Breast epithelium (tissue), 4 donors: ENCODE measurements at regions not wholly inside any gene's neighbourhood (a gene's known extent, or its start where the extent isn't known, plus 50 kb on each side); places are given as distances from the start of the nearest gene placed in this dataset.
A peak's percentile ranks its signal among the peaks of the same experiment; 100 is the strongest.
"Not testable (repeated sequence)": the region's sequence is repeated elsewhere in the genome, so short reads cannot be mapped to it uniquely, and the experiment has no call there.

Experiments
- DNase-seq, 2 donors: peaks; one replicate each; pipeline ENCODE4 v3.0.0-alpha.2; 2019; ENCODE audit warnings: low spot score in 2 of 2
- H3K27ac ChIP-seq, 2 donors: fragments of 200-600 bp; sonication (generic) in 1 of 2; one replicate each; pipeline ENCODE4 v1.5.1; 2016 to 2019; ENCODE audit warnings: mild to moderate bottlenecking in 1 of 2
- H3K27me3 ChIP-seq, 2 donors: fragments of 200-600 bp; sonication (generic) in 1 of 2; one replicate each; pipeline versions ENCODE4 v1.5.1 to v1.6.0; 2017 to 2019; ENCODE audit warnings: control low read depth in 1 of 2, mild to moderate bottlenecking in 1 of 2
- H3K36me3 ChIP-seq: fragments of 200-600 bp; one replicate; pipeline ENCODE4 v1.5.1; 2019
- H3K4me1 ChIP-seq, 2 donors: fragments of 200-600 bp; sonication (generic); one replicate each; pipeline ENCODE4 v1.5.1; 2016 to 2019; ENCODE audit warnings: control low read depth in 1 of 2
- H3K4me3 ChIP-seq, 3 donors: fragments of 200-600 bp; sonication (generic); 1 replicate in 2 of 3; 2 replicates in 1 of 3; pipeline ENCODE4 v1.5.1; 2016 to 2019; ENCODE audit warnings: mild to moderate bottlenecking in 3 of 3, moderate library complexity in 2 of 3
- H3K9me3 ChIP-seq, 2 donors: fragments of 200-600 bp; sonication (generic) in 1 of 2; one replicate each; pipeline ENCODE4 v1.5.1; 2016 to 2019; ENCODE audit warnings: control low read depth in 1 of 2
- POLR2A ChIP-seq: fragments of 450-650 bp; IDR thresholded peaks from one replicate; pipeline ENCODE4 v1.6.1; 2016; ENCODE audit warnings: antibody characterized with exemption, mild to moderate bottlenecking, moderate library complexity
- POLR2AphosphoS5 ChIP-seq, 3 donors: sonication (generic); formaldehyde crosslinking; IDR thresholded peaks; one replicate each; pipeline ENCODE4 v1.6.1; 2017; ENCODE audit warnings: antibody characterized with exemption in 3 of 3
- intact Hi-C: fragments of 100-400 bp; cut with DNase I; formaldehyde crosslinking; loops from one replicate; pipeline ENCODE4 v1.15.1; 2023; ENCODE audit warnings: low total_unique reads
- TF ChIP-seq, protein P1 (sequence below), 3 donors: fragments of 450-650 bp; IDR thresholded peaks; one replicate each; pipeline ENCODE4 v1.5.1; 2016 to 2017; ENCODE audit warnings: antibody characterized with exemption in 3 of 3, mild to moderate bottlenecking in 3 of 3, moderate library complexity in 3 of 3

DNA sequence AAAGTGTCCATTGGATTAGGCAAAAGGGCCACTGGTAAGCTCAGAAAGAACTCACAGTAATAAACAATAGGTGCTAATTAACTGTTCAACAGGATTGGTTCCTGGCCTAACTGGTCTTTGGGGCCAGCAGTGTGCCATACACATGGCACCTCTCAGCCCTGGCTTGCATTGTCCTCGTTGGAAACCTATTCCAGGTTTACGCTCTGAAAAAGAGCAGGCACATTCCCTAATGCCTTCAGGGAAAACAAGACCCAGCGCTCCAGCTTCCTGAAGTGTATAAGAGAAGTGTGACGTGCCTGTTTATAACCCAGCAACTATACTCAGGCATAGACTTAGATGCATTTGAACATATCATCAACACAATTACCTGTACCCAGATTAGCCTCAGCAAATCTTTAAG lies 51.9 kb upstream of the RBM47 start:
- H3K27me3 ChIP-seq, result no peaks in the 10 kb centered on the region
- no peaks in the 10 kb centered on the region for H3K36me3 ChIP-seq
- intact Hi-C loops, result no loop called here
- DNase-seq, result no peak
- peak overlapping the region; percentile 2 to 45 for H3K27ac ChIP-seq
- H3K9me3 ChIP-seq, result no peaks in the 10 kb centered on the region
- TF ChIP-seq POLR2A, result no peak
- no peak for TF ChIP-seq POLR2AphosphoS5 (IDR thresholded peaks at IDR 0.05)
- TF ChIP-seq, protein P1, sequence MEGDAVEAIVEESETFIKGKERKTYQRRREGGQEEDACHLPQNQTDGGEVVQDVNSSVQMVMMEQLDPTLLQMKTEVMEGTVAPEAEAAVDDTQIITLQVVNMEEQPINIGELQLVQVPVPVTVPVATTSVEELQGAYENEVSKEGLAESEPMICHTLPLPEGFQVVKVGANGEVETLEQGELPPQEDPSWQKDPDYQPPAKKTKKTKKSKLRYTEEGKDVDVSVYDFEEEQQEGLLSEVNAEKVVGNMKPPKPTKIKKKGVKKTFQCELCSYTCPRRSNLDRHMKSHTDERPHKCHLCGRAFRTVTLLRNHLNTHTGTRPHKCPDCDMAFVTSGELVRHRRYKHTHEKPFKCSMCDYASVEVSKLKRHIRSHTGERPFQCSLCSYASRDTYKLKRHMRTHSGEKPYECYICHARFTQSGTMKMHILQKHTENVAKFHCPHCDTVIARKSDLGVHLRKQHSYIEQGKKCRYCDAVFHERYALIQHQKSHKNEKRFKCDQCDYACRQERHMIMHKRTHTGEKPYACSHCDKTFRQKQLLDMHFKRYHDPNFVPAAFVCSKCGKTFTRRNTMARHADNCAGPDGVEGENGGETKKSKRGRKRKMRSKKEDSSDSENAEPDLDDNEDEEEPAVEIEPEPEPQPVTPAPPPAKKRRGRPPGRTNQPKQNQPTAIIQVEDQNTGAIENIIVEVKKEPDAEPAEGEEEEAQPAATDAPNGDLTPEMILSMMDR (IDR thresholded peaks at IDR 0.05), result no peak
- no peaks in the 10 kb centered on the region for H3K4me1 ChIP-seq
- H3K4me3 ChIP-seq, result no peak overlapping the region

DNA sequence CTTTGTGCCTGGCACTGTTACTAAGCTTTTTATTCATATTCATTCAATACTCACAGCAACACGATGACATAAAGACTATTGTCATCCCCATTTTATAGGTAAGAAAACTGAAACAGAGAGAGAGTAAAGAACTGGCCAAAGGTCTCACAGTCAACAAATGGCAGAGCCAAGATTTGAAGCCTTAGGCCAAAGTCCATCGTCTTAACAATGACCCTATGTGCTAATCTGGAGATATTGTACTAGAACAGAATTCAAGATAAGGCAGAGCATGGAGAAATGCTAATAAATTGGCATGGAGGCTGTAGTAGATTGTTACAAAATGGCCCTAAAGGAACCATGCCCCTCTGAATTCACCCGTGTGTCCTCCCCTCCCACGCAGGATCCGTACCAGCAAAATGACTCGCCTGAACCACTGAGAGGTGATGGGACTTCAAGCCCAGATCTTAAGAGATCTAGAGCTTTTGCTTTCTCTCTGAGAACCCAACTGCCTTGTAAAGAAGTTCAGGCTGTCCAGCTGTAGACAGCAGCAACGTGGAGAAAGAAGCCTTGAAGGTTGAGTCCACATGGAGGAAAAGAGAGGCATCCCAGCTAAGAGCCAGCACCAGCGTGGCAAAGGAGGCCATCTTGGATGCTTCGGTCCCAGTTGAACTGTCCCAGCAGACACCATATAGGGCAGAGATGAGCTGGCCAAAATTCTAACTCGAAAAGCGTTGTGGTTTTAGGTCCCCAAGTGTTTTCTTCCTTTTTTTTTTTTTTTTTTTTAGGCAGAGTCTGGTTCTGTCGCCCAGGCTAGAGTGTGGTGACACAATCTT lies 52.8 kb upstream of the RBM47 start:
- Histone ChIP-seq H3K27me3 (no peaks in the 10 kb centered on the region), H3K9me3 (no peaks in the 10 kb centered on the region), H3K27ac (no peak overlapping the region), H3K4me3 (no peak overlapping the region), H3K36me3 (no peaks in the 10 kb centered on the region), H3K4me1 (no peaks in the 10 kb centered on the region)
- DNase-seq, result no peak
- intact Hi-C loops, result no loop called here
- TF ChIP-seq POLR2AphosphoS5 (IDR thresholded peaks at IDR 0.05) (no peak), POLR2A (no peak)
- TF ChIP-seq, protein P1 (IDR thresholded peaks at IDR 0.05), result no peak

DNA sequence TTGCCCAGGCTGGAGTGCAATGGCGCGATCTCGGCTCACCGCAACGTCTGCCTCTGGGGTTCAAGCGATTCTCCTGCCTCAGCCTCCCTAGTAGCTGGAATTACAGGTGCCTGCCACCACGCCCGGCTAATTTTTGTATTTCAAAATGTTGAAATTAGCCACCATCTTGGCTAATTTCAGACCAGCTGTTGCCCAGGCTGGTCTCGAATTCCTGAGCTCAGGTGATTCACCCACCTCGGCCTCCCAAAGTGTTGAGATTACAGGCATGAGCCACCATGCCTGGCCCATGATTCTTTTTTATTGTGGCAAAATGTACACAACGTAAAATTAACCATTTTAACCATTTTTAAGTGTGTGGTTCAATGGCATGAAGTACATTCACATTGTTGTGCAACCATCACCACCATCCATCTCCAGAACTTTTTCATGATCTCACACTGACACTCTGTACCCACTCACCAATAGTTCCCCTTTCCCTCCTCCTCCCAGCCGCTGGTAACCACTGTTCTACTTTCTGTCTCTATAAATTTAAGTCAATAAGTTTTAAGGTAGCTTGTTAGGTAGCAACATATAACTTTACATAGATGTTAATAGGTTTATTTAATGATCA lies 54.0 kb upstream of the RBM47 start:
- H3K9me3 ChIP-seq, H3K4me3 ChIP-seq, H3K27me3 ChIP-seq, DNase-seq, H3K27ac ChIP-seq, H3K4me1 ChIP-seq, H3K36me3 ChIP-seq, intact Hi-C loops: not testable (repeated sequence)

DNA sequence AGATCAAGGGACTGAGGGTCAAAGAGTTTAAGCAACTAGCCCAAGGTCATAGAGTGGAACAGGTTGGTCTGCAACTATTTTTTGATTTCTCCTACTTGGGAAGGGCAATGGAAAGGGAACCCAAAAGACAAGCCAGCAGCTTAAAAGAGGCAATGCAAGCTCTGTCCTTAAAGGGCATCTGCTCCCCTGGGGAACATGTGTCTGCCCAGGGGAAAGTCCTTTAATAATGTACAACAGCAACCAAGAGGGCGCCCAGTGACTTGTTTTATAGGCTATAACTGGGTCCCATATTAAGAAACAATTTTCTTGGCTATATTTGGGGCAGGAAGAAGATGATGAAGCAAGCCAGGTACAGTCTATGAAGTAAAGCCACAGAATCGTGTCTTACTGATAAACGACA lies 54.7 kb upstream of the RBM47 start:
- Histone ChIP-seq H3K9me3 (no peaks in the 10 kb centered on the region), H3K36me3 (no peaks in the 10 kb centered on the region), H3K27ac (no peak overlapping the region), H3K4me3 (no peak overlapping the region), H3K27me3 (no peaks in the 10 kb centered on the region), H3K4me1 (no peaks in the 10 kb centered on the region)
- no peak for DNase-seq
- no peak for TF ChIP-seq POLR2AphosphoS5 (IDR thresholded peaks at IDR 0.05)
- TF ChIP-seq, protein P1 (IDR thresholded peaks at IDR 0.05), result no peak
- no peak for TF ChIP-seq POLR2A
- intact Hi-C loops, result no loop called here

DNA sequence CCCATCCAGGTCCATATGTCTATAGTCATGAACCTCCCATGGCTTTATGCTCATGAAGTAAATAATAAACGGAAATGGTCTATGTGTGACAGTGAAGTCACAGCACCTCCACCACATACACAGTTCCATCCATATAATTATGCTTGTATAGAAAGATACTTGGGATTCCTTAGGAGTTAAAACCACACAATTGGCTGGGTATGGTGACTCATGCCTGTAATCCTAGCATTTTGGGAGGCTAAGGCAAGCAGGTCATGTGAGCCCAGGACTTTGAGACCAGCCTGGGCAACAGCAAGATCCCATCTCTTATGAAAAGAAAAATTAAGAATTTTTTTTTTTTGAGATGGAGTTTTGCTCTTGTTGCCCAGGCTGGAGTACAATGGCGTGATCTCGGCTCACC lies 55.6 kb upstream of the RBM47 start:
- intact Hi-C loops, result no loop called here
- H3K27ac ChIP-seq, result no peak overlapping the region
- no peaks in the 10 kb centered on the region for H3K27me3 ChIP-seq
- H3K36me3 ChIP-seq, result no peaks in the 10 kb centered on the region
- no peak for DNase-seq
- TF ChIP-seq POLR2AphosphoS5 (IDR thresholded peaks at IDR 0.05), result no peak
- TF ChIP-seq, protein P1 (IDR thresholded peaks at IDR 0.05), result no peak
- no peak for TF ChIP-seq POLR2A
- no peaks in the 10 kb centered on the region for H3K4me1 ChIP-seq
- H3K9me3 ChIP-seq, result no peaks in the 10 kb centered on the region
- no peak overlapping the region for H3K4me3 ChIP-seq
